GM23338 (cell line): ENCODE measurements at regions not wholly inside any gene's neighbourhood (a gene's known extent, or its start where the extent isn't known, plus 50 kb on each side); places are given as distances from the start of the nearest gene placed in this dataset.

Source experiments
- ATAC-seq: fragments of 200-7000 bp; cut with Tn5 transposase; 3 replicates; pipeline ENCODE4 v1.9.1; 2020
- DNase-seq: peaks from one replicate; pipeline ENCODE4 v3.0.0-alpha.2; 2015; ENCODE audit warnings: low spot score
- H2AFZ ChIP-seq: fragments of 200-600 bp; sonication (generic); 2 replicates; pipeline ENCODE4 v1.8.0; 2016; ENCODE audit warnings: antibody characterized with exemption, mild to moderate bottlenecking, moderate library complexity
- H3F3A ChIP-seq: fragments of 200-600 bp; sonication (generic); replicated peaks from 2 replicates; pipeline ENCODE4 v1.8.0; 2017; ENCODE audit warnings: antibody characterized with exemption, mixed run types, low read depth
- H3K27ac ChIP-seq: fragments of 200-600 bp; sonication (generic); 2 replicates; pipeline ENCODE4 v1.6.1; 2016; ENCODE audit warnings: low read depth
- H3K27me3 ChIP-seq: fragments of 200-600 bp; sonication (generic); 2 replicates; pipeline ENCODE4 v1.8.0; 2016; ENCODE audit warnings: mild to moderate bottlenecking, mixed run types, moderate library complexity; ENCODE audit not compliant: insufficient read depth
- H3K36me3 ChIP-seq: fragments of 200-600 bp; sonication (generic); 2 replicates; pipeline ENCODE4 v1.8.0; 2016; ENCODE audit warnings: mild to moderate bottlenecking; ENCODE audit not compliant: insufficient read depth
- H3K4me1 ChIP-seq: fragments of 200-600 bp; sonication (generic); 2 replicates; pipeline ENCODE4 v1.8.0; 2016; ENCODE audit warnings: mild to moderate bottlenecking, moderate library complexity; ENCODE audit not compliant: insufficient read depth
- H3K4me2 ChIP-seq: fragments of 200-600 bp; sonication (generic); 2 replicates; pipeline ENCODE4 v1.7.1; 2017; ENCODE audit warnings: mixed run types
- H3K4me3 ChIP-seq: fragments of 200-600 bp; sonication (generic); 2 replicates; pipeline ENCODE4 v1.6.1; 2016; ENCODE audit warnings: mixed run types
- H3K79me2 ChIP-seq: fragments of 200-600 bp; sonication (generic); replicated peaks from 2 replicates; pipeline ENCODE4 v1.8.0; 2017; ENCODE audit warnings: mild to moderate bottlenecking; ENCODE audit not compliant: insufficient read depth
- H3K9me2 ChIP-seq: fragments of 200-600 bp; sonication (generic); 2 replicates; pipeline ENCODE4 v1.8.0; 2017; ENCODE audit not compliant: insufficient read depth
- H4K20me1 ChIP-seq: fragments of 200-600 bp; sonication (generic); replicated peaks from 2 replicates; pipeline ENCODE4 v1.8.0; 2017; ENCODE audit warnings: mild to moderate bottlenecking; ENCODE audit not compliant: insufficient read depth
- H3K27ac Mint-ChIP-seq: 2 replicates; pipeline ENCODE4 v1.8.0; 2020; ENCODE audit warnings: inconsistent platforms, mild to moderate bottlenecking, moderate library complexity, mixed read lengths
- H3K27me3 Mint-ChIP-seq: 3 replicates; pipeline ENCODE4 v1.8.0; 2022; ENCODE audit warnings: low read depth, mild to moderate bottlenecking, moderate library complexity, mixed read lengths, inconsistent platforms; ENCODE audit not compliant: insufficient read depth, poor library complexity
- H3K36me3 Mint-ChIP-seq: 3 replicates; pipeline ENCODE4 v1.8.0; 2021; ENCODE audit warnings: low read depth, mild to moderate bottlenecking, inconsistent platforms, moderate library complexity, mixed read lengths
- H3K4me1 Mint-ChIP-seq: 3 replicates; pipeline ENCODE4 v1.8.0; 2020; ENCODE audit warnings: mild to moderate bottlenecking, inconsistent platforms, mixed read lengths
- H3K4me3 Mint-ChIP-seq: 3 replicates; pipeline ENCODE4 v1.8.0; 2021; ENCODE audit warnings: moderate library complexity, mild to moderate bottlenecking, inconsistent platforms, mixed read lengths
- H3K9me3 Mint-ChIP-seq: 3 replicates; pipeline ENCODE4 v1.8.0; 2020; ENCODE audit warnings: moderate library complexity, mild to moderate bottlenecking, inconsistent platforms, mixed read lengths
- EZH2phosphoT487 ChIP-seq: fragments of 200-600 bp; sonication (generic); IDR thresholded peaks from one replicate; pipeline ENCODE4 v1.8.1; 2018; ENCODE audit warnings: antibody characterized with exemption; ENCODE audit not compliant: unreplicated experiment
- REST ChIP-seq: IDR thresholded peaks from one replicate; pipeline ENCODE4 v1.6.1; 2018; ENCODE audit warnings: antibody characterized with exemption; ENCODE audit not compliant: unreplicated experiment
- STAT1 ChIP-seq: IDR thresholded peaks from one replicate; pipeline ENCODE4 v1.6.1; 2016; ENCODE audit warnings: antibody characterized with exemption; ENCODE audit not compliant: unreplicated experiment
- ZNF462 ChIP-seq: fragments of 250-450 bp; sonication (Bioruptor Pico); IDR thresholded peaks from 2 replicates; pipeline ENCODE4 v1.5.0; 2020; ENCODE audit warnings: mild to moderate bottlenecking, moderate library complexity
- TF ChIP-seq, protein P1 (sequence below): IDR thresholded peaks from 2 replicates; pipeline ENCODE4 v1.6.1; 2016; ENCODE audit warnings: antibody characterized with exemption

DNA sequence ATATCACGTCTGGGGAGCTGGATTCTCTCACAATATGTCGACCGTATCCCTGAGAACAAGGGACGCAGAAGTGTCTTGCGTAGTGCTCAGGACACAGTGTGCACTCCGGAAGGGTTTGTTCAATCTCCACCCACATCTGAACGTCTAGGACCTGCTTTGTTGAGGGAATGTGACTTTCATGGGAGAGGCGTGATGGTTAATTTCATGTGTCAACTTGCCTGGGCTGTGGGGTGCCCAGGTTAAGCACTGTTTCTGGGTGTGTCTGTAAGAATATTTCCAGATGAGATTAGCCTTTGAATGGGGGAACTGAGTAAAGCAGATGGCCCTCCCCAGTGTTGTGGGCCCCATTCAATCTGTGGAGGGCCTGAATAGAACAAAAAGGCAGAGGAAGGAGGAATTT is 80.4 kb upstream of the SFMBT2 start (continued):
- TF ChIP-seq, protein P1, sequence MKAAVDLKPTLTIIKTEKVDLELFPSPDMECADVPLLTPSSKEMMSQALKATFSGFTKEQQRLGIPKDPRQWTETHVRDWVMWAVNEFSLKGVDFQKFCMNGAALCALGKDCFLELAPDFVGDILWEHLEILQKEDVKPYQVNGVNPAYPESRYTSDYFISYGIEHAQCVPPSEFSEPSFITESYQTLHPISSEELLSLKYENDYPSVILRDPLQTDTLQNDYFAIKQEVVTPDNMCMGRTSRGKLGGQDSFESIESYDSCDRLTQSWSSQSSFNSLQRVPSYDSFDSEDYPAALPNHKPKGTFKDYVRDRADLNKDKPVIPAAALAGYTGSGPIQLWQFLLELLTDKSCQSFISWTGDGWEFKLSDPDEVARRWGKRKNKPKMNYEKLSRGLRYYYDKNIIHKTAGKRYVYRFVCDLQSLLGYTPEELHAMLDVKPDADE = no peak
- no peak for TF ChIP-seq EZH2phosphoT487
- no peak for TF ChIP-seq ZNF462 (CRISPR knock-in tag)
- no peak for TF ChIP-seq STAT1

DNA sequence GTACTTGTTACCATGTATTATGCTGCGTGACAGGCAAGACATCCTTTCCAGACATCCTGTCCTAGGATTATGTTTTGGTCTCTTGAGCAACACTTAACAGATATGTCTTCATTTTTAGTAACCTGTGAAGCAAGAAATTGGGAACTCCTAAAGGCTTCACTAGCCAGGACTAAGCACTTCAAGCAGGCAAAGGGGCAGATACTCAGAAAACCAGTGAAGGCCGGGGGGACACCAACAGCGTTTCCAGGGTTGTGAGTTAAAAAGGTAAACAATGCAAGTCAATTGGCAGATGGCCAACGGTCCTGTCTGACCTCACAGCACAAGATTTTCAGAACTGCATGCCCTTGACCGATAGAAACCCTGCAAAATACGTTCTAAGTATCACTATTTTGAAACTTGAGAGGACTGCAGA is 77.6 kb upstream of the SFMBT2 start:
- ATAC-seq (no peak), DNase-seq (no peak)
- peaks cover 27% of the 10 kb centered on the region for H3K4me1 Mint-ChIP-seq
- H4K20me1 ChIP-seq = no peaks in the 10 kb centered on the region
- H3K4me1 ChIP-seq = peaks cover 9% of the 10 kb centered on the region
- no peak overlapping the region for H3K27ac ChIP-seq
- H3K9me3 Mint-ChIP-seq = peaks cover 2% of the 10 kb centered on the region; the same call in 1 of the 3 replicates
- H3K4me3 Mint-ChIP-seq = no peak overlapping the region
- H3K27me3 Mint-ChIP-seq = peaks cover 2% of the 10 kb centered on the region
- H2AFZ ChIP-seq = no peak overlapping the region
- no peaks in the 10 kb centered on the region for H3F3A ChIP-seq
- H3K27ac Mint-ChIP-seq = no peak overlapping the region
- no peak overlapping the region for H3K4me3 ChIP-seq
- no peak overlapping the region for H3K4me2 ChIP-seq
- no peaks in the 10 kb centered on the region for H3K27me3 ChIP-seq
- H3K36me3 ChIP-seq = no peaks in the 10 kb centered on the region
- no peaks in the 10 kb centered on the region for H3K79me2 ChIP-seq
- H3K36me3 Mint-ChIP-seq = no peaks in the 10 kb centered on the region; the same call in 2 of the 3 replicates
- H3K9me2 ChIP-seq = no peaks in the 10 kb centered on the region
- TF ChIP-seq REST = no peak
- TF ChIP-seq ZNF462 (CRISPR knock-in tag) = no peak
